GM12891 (cell line): ENCODE measurements at regions not wholly inside any gene's neighbourhood (a gene's known extent, or its start where the extent isn't known, plus 50 kb on each side); places are given as distances from the start of the nearest gene placed in this dataset.

Experiments
- PAX5 ChIP-seq: IDR thresholded peaks from 2 replicates; pipeline ENCODE4 v1.6.1; 2011; ENCODE audit warnings: low read length, moderate library complexity, mild to moderate bottlenecking; ENCODE audit not compliant: insufficient read depth, severe bottlenecking
- POLR2A ChIP-seq: IDR thresholded peaks from 2 replicates; pipeline ENCODE4 v1.6.1; 2011; ENCODE audit warnings: low read depth, low read length, control low read depth
- POLR2AphosphoS5 ChIP-seq: IDR thresholded peaks from 2 replicates; pipeline ENCODE4 v1.6.1; 2011; ENCODE audit warnings: low read depth, low read length, control low read depth
- POU2F2 ChIP-seq: IDR thresholded peaks from 2 replicates; pipeline ENCODE4 v1.6.1; 2011; ENCODE audit warnings: low read depth, mild to moderate bottlenecking, control low read depth, low read length, moderate library complexity
- SPI1 ChIP-seq: IDR thresholded peaks from 2 replicates; pipeline ENCODE4 v1.6.1; 2011; ENCODE audit warnings: low read depth, low read length, control low read depth
- TAF1 ChIP-seq: IDR thresholded peaks from 2 replicates; pipeline ENCODE4 v1.6.1; 2011; ENCODE audit warnings: low read depth, low read length, control low read depth

- TF ChIP-seq POLR2A (no peak), POLR2AphosphoS5 (no peak), TAF1 (no peak), POU2F2 (no peak), SPI1 (no peak), PAX5 (no peak)
Observed at GRCh38 chr2:48169141-48169592, 145.3 kb upstream of the FOXN2 start.
